SK-N-DZ (cell line): ENCODE measurements at regions not wholly inside any gene's neighbourhood (a gene's known extent, or its start where the extent isn't known, plus 50 kb on each side); places are given as distances from the start of the nearest gene placed in this dataset.

Experiments used
- DNase-seq: peaks from one replicate; pipeline ENCODE4 v3.0.0-alpha.2; 2015; ENCODE audit warnings: low spot score

- DNase-seq: no peak
Measured at GRCh38 chr12:34372003-34372402, 349.7 kb downstream of the ALG10 start.

DNA sequence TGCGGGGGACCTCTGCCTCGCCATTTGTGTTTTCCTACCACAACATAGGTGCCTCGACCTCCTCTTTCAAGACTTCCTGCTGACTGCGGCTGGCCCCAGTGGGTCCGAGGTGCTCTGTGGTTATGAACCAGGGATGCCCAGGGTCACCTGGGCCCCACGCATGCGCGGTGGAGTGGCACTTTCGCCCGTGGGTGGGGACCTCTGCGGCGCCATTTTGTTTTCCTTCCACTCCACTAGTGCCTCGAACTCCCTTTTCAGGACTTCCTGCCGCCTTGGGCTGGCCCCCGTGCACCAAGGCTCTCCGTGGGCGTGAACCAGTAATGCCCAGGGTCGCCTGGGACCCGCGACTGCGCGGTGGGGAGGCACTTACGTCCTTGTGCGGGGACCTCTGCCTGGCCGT, 351.6 kb downstream of the ALG10 start:
- DNase-seq: no peak

- no peak for DNase-seq
Measured at GRCh38 chr12:34376133-34376799, 354.0 kb downstream of the ALG10 start.

GRCh38 chr12:34377243-34378035, 355.1 kb downstream of the ALG10 start:
- DNase-seq: no peak

DNA sequence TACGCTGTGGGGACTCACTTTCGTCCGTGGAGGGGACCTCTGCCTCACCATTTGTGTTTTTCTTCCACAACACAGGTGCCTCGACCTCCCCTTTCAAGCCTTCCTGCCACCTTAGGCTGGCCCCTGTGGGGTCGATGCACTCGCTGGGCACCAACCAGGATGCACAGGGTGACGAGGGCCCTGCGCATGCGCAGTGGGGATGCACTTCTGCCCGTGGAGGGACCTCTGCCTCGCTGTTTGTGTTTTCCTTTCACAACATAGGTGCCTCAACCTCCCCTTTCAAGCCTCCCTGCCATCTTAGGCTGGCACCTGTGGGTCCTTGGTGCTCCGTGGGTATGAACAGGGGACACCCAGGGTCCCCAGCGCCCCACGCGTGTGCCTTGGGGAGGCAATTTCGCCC, 356.8 kb downstream of the ALG10 start:
- no peak for DNase-seq

- DNase-seq: no peak
Measured at GRCh38 chr12:34384693-34385092, 362.4 kb downstream of the ALG10 start.

GRCh38 chr12:34386016-34386415, 363.7 kb downstream of the ALG10 start:
- DNase-seq: no peak

- DNase-seq: no peak
Measured at GRCh38 chr12:34386621-34387255, 364.4 kb downstream of the ALG10 start.

DNA sequence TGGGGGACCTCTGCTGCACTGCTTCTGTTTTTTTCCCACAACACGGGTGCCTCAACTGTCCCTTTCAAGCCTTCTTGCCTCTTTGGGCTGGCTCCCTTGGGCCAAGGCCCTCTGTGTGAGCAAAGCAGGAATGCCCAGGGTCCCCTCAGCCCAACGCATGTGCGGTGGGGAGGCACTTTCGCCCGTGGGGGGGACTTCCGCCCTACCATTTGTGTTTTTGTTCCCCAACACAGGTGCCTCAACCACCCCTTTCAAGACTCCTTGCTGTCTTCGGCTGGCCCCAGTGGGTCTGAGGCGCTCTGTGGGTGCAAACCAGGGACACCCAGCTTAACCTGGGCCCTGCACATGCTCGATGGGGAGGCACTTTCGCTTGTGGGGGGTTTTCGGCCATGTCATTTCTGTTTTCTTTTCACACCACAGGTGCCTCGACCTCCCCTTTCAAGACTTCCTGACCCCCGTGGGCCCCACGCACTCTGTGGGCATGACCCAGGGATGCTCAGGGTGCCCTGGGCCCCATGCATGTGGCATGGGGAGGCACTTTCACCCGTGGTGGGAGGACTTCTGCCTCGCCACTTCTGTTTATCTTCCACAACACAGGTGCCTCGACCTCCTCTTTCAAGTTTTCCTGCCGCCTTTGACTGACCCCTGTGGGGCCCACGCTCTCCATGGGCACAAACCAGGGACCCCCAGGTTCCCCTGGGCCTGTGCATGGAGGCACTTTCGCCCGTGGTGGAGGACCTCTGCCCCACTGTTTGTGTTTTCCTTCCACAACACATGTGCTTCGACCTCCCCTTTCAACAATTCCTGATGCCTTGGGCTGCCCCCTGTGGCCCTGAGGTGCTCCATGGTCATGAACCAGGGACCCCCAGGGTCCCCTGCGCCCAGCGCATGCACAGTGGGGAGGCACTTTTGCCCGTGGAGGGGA, 365.7 kb downstream of the ALG10 start:
- DNase-seq: no peak

GRCh38 chr12:34388636-34389377, 366.5 kb downstream of the ALG10 start:
- no peak for DNase-seq

DNA sequence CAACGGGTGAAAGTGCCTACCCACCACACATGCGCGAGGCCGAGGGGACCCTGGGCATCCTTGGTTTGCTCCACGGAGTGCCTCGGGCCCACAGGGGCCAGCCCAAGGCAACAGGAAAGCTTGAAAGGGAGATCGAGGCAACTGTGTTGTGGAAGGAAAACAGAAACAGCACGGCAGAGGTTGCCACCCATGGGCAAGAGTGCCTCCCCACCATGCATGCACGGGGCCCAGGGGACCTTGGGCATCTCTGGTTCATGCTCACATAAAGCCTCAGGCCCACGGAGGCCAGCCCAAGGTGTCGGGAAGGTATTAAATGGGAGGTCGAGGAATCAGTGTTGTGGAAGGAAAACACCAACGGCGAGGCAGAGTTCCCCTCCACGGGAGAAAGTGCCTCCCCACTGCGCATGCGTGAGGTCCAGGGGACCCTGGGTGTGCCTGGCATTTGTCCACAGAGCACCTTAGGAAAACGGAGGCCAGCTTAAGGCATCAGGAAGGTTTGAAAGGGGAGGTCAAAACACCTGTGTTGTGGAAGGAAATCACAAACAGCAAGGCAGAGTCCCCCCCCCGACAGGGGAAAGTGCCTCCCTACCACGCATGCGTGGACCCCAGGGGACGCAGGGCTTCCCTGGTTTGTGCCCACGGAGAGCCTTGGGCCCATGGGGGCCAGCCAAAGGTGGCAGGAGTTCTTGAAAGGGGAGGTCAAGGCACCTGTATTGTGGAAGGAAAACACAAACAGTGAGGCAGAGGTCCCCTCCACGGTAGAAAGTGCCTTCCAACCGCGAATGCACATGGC, 367.3 kb downstream of the ALG10 start:
- DNase-seq: no peak

DNA sequence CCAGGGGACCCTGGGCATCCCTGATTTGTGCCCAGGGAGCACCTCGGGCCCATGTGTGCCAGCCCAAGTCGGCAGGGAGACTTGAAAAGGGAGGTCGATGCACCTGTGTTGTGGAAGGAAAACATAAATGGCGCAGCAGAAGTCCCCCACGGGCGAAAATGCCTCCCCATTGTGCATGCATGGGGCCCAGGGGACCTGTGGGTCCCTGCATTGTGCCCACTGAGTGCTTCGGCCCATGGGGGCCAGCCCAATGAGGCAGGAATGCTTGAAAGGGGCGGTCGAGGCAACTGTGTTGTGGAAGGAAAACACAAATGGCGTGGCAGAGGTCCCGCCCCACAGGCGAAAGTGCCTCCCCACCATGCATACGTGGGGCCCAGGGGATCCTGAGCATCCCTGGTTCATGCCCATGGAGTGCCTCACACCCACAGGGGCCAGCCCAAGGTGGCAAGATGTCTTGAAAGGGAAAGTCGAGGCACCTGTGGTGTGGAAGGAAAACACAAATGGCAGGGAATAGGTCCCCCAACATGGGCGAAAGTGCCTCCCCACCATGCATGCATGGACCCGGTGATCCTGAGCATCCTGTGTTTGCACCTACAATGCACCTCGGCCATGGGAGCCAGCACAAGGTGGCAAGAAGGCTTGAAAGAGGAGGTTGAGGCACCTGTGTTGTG, 368.0 kb downstream of the ALG10 start:
- DNase-seq: no peak

GRCh38 chr12:34390846-34391700, 368.8 kb downstream of the ALG10 start:
- no peak for DNase-seq

DNA sequence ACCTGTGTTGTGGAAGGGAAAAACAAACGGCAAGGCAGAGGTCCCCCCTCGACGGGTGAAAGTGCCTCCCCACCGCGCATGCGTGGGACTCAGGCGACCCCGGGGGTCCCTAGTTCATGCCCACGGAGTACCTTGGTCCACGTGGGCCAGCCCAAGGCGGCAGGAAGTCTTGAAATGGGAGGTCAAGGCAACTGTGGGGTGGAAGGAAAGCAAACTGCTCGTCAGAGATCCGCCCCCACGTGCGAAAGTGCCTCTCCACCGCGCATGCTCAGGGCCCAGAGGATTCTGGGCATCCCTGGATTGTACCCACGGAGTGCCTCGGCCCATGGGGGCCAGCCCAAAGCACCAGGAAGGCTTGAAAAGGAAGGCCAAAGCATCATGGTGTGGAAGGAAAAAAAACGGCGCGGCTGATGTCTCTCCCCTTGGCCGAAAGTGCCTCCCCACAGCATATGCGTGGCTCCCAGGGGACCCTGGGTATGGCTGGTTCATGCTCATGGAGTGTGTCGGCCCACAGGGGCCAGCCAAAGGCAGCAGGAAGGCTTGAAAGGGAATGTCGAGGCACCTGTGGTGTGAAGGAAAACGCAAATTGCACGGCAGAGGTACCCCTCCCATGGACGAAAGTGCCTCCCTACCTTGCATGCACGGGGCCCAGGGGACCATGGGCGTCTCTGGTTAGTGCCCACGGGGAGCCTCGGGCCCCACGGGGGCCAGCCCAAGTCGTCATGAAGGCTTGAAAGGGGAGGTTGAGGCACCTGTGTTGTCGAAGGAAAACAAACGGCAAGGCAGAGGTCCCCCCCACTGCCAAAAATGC, 369.7 kb downstream of the ALG10 start:
- no peak for DNase-seq

- no peak for DNase-seq
Measured at GRCh38 chr12:34392741-34393085, 370.4 kb downstream of the ALG10 start.

- no peak for DNase-seq
Measured at GRCh38 chr12:34393086-34393820, 371.0 kb downstream of the ALG10 start.

DNA sequence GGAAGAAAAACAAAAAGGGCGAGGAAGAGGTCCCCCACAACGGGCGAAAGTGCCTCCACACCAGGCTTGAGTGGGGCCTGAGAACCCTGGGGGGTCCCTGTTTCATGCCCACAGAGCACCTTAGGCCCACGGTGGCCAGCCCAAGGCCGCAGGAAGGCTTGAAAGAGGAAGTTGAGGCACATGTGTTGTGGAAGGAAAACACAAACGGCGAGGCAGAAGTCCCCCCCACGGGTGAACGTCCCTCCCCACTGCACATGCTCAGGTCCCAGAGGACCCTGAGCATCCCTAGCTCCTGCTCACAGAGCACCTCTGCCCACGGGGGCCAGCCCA, 371.5 kb downstream of the ALG10 start:
- DNase-seq: no peak
